Activated naive CD8-positive, alpha-beta T cell treated with anti-CD3 and anti-CD28 coated beads, Interleukin-2, amount 50 U/mL, for 24 hours (primary cell): ENCODE measurements at regions not wholly inside any gene's neighbourhood (a gene's known extent, or its start where the extent isn't known, plus 50 kb on each side); places are given as distances from the start of the nearest gene placed in this dataset.

Source experiments
- ATAC-seq: fragments of 150-1000 bp; cut with Tn5 transposase; one replicate; pipeline ENCODE4 v1.10.0; 2021
- DNase-seq: peaks from one replicate; pipeline ENCODE4 v3.0.0; 2021
- H3K27ac Mint-ChIP-seq: one replicate; pipeline ENCODE4 v1.8.0; 2021; ENCODE audit warnings: mild to moderate bottlenecking, mixed read lengths
- H3K27me3 Mint-ChIP-seq: one replicate; pipeline ENCODE4 v1.8.0; 2021; ENCODE audit warnings: mixed read lengths
- H3K36me3 Mint-ChIP-seq: one replicate; pipeline ENCODE4 v1.8.0; 2021; ENCODE audit warnings: low read depth, mixed read lengths
- H3K4me1 Mint-ChIP-seq: one replicate; pipeline ENCODE4 v1.8.0; 2021; ENCODE audit warnings: mixed read lengths
- H3K4me3 Mint-ChIP-seq: one replicate; pipeline ENCODE4 v1.8.0; 2021; ENCODE audit warnings: mild to moderate bottlenecking, moderate library complexity, mixed read lengths
- H3K9me3 Mint-ChIP-seq: one replicate; pipeline ENCODE4 v1.8.0; 2021; ENCODE audit warnings: mixed read lengths

DNA sequence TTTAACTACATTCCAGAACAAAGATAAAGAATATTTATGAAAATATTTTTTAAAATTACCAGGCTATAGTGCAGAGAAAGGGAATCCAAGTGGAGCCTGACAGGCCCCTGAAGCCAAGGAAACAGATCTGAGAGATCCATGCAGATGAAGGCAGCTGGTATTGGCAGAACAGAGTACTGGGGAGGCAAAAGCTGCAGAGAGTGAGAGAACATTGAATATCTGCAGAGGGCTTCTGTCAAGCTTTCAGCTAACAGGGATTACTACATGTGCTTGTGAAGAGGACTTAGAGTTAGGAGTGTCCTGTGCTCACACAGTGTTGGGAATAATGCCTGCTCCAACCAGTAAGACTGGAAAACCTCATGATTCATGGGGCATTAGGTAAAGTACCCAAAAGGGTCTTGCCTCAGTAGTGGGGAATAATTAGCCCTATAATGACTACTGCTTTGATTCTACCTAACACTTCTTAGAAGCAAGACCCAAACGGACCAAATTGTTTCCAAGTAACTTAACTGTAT, 657.2 kb downstream of the DHX35 start:
- ATAC-seq: no peak
- Mint-ChIP-seq H3K9me3 (peaks cover 9% of the 10 kb centered on the region), H3K4me3 (no peak overlapping the region), H3K27me3 (no peaks in the 10 kb centered on the region), H3K36me3 (no peaks in the 10 kb centered on the region), H3K4me1 (no peaks in the 10 kb centered on the region), H3K27ac (no peak overlapping the region)
- no peak for DNase-seq

- Mint-ChIP-seq H3K4me3 (no peak overlapping the region), H3K27ac (no peak overlapping the region), H3K36me3 (no peaks in the 10 kb centered on the region), H3K27me3 (no peaks in the 10 kb centered on the region), H3K4me1 (no peaks in the 10 kb centered on the region), H3K9me3 (no peaks in the 10 kb centered on the region)
- ATAC-seq (no peak), DNase-seq (no peak)
Observed at GRCh38 chr20:39611901-39612300, 649.8 kb downstream of the DHX35 start.

GRCh38 chr20:39607141-39607540, 645.0 kb downstream of the DHX35 start:
- Mint-ChIP-seq H3K9me3 (no peaks in the 10 kb centered on the region), H3K27ac (no peak overlapping the region), H3K36me3 (no peaks in the 10 kb centered on the region), H3K4me3 (no peak overlapping the region), H3K27me3 (peaks cover 5% of the 10 kb centered on the region), H3K4me1 (no peaks in the 10 kb centered on the region)
- DNase-seq (no peak), ATAC-seq (no peak)

DNA sequence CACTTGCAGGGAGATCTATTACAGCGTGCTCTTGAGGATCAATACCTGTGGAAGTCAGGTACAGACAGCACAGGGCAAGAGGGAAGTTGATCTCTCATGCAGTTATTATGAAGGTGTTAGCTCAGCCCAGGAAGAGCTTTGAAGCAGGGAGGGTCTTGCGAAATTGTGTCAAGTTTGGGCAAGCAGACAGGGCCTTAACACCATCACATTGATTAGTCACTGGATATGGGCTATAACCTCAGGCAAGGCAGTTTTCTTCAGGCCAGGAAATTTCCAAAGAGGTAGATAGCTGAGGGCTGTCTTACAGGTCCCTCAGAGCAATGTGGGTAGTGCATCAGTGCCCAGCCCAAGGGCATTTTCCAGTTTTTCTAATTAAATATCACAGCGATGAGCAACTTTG, 643.8 kb downstream of the DHX35 start:
- Mint-ChIP-seq H3K4me3 (no peak overlapping the region), H3K36me3 (no peaks in the 10 kb centered on the region), H3K4me1 (no peaks in the 10 kb centered on the region), H3K27ac (no peak overlapping the region), H3K9me3 (no peaks in the 10 kb centered on the region), H3K27me3 (peaks cover 7% of the 10 kb centered on the region)
- DNase-seq: no peak
- no peak for ATAC-seq

GRCh38 chr20:39605361-39605760, 643.2 kb downstream of the DHX35 start:
- DNase-seq (no peak), ATAC-seq (no peak)
- no peak overlapping the region for H3K27ac Mint-ChIP-seq
- no peak overlapping the region for H3K4me3 Mint-ChIP-seq
- no peaks in the 10 kb centered on the region for H3K4me1 Mint-ChIP-seq
- no peaks in the 10 kb centered on the region for H3K9me3 Mint-ChIP-seq
- H3K36me3 Mint-ChIP-seq: no peaks in the 10 kb centered on the region
- peaks cover 7% of the 10 kb centered on the region for H3K27me3 Mint-ChIP-seq

DNA sequence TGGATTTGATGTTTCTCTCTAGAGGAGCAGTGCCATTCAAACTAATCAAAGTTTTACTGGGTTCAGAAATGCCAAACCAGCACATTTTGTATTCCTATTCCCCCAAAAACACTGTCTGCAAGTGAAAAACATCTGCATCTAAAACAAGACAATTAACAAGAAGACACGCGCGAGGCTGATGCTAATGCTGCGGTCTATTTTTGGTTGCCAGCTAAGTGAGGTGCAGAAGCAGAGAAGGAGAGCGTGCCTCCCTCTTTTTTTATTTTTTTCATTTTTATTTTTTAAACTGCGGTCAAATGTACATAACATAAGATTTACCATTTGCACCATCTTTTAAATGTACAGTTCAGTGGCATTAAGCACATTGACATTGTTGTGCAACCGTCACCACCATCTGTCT, 641.1 kb downstream of the DHX35 start:
- Mint-ChIP-seq H3K36me3 (no peaks in the 10 kb centered on the region), H3K27ac (no peak overlapping the region), H3K9me3 (peaks cover 2% of the 10 kb centered on the region), H3K27me3 (peaks cover 9% of the 10 kb centered on the region), H3K4me3 (no peak overlapping the region), H3K4me1 (no peaks in the 10 kb centered on the region)
- DNase-seq (no peak), ATAC-seq (no peak)

DNA sequence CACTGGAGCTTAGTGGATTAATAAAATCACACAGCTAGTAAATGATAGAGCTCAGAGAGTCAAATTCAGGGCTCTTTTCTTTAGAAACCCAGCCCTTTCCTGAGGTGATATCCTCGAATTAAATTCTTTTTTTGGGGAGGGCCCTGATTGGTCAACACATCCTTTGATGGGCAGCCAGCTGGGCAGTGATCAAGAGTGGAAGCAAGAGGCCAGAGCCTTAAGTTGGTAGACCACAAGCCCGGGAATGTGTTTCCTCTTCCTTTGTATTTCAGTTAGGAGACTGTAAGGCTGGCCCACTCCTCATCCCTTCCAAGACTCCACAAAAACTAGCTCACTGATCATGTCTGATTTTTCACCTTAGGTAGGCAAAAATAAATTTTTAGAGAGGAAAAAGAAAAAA, 640.5 kb downstream of the DHX35 start:
- Mint-ChIP-seq H3K9me3 (peaks cover 8% of the 10 kb centered on the region), H3K36me3 (no peaks in the 10 kb centered on the region), H3K4me3 (no peak overlapping the region), H3K27ac (no peak overlapping the region), H3K4me1 (no peaks in the 10 kb centered on the region), H3K27me3 (peaks cover 10% of the 10 kb centered on the region)
- DNase-seq: no peak
- no peak for ATAC-seq

DNA sequence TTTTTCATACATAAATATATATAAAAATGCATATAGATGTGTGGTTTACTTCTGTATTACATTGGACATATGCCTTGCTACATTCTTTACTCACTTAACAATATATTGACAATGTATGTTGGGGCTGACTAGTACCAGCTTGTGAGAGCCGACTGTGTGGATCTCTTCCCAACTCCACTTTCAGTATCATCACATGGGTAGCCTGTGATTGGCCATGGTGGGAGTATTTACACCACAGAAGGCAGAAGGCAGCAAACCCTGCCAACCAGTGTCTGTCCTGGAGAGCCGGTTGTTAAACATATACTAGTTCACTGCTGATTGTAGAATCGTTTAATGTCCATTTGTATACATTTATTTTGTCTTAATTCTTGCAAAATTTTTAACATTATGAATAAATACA, 638.7 kb downstream of the DHX35 start:
- Mint-ChIP-seq H3K36me3 (no peaks in the 10 kb centered on the region), H3K4me3 (no peak overlapping the region), H3K27ac (no peak overlapping the region), H3K9me3 (peaks cover 9% of the 10 kb centered on the region), H3K27me3 (peaks cover 12% of the 10 kb centered on the region), H3K4me1 (no peaks in the 10 kb centered on the region)
- no peak for DNase-seq
- ATAC-seq: no peak

DNA sequence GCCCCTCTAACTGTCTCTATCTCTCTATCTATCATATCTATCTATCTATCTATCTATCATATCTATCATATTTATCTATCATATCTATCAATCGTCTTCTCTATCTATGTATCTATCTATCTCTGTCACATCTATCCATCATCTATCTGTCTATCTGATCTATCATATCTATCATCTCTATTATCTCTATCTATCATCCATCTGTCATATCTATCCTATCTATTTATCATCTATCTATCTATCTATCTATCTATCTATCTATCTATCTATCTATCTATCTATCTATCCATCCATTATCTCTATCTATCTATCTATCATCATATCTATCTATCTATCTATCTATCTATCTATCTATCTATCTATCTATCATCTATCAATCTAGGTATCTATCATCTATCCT, 638.0 kb downstream of the DHX35 start:
- H3K4me1 Mint-ChIP-seq: no peaks in the 10 kb centered on the region
- ATAC-seq (no peak), DNase-seq (no peak)
- H3K36me3 Mint-ChIP-seq: no peaks in the 10 kb centered on the region
- peaks cover 12% of the 10 kb centered on the region for H3K27me3 Mint-ChIP-seq
- H3K9me3 Mint-ChIP-seq: peaks cover 9% of the 10 kb centered on the region
- H3K27ac Mint-ChIP-seq: no peak overlapping the region
- no peak overlapping the region for H3K4me3 Mint-ChIP-seq

DNA sequence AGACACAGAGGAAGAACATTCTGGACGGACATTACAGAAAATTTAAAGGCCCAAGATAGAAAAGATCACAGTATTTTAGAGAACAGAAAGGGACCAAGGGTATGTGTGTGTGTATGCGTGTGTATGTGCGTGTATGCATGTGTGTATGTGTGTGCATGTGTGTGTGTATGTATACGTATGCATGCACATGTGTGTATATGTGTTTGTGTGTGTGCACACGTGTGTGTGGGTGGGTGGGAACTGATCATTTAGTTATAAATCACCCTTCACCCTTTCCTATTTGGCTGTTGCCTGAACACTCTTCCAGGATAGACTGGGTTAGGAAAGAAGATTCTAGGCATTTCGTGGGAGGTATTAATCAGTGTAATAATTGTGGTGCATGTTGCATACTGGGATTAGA, 634.4 kb downstream of the DHX35 start:
- H3K27ac Mint-ChIP-seq: no peak overlapping the region
- no peak for ATAC-seq

DNA sequence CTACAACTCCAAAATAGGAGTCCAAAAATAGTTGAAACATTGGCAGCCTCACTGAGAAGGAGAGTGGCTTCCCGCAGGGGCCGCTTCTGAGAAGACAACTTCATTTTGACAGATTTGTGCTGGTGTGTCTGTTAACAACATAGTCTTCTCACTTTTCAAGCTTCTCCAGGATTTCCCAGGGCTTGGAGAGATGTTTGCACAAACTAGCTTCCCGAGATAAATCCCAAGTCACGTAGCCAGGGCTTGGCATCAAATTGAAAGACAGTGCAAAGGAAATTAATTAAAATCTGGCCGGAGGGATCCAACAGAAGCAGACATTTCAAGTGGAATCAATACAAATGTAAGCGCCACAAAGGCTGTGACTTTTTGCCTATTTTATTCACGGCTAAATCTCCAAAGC, 630.2 kb downstream of the DHX35 start:
- Mint-ChIP-seq H3K27me3 (peaks cover 7% of the 10 kb centered on the region), H3K4me3 (no peak overlapping the region), H3K4me1 (no peaks in the 10 kb centered on the region), H3K36me3 (no peaks in the 10 kb centered on the region), H3K27ac (no peak overlapping the region), H3K9me3 (peaks cover 4% of the 10 kb centered on the region)
- DNase-seq (no peak), ATAC-seq (no peak)

More for the DNA sequence above, 634.4 kb downstream of the DHX35 start:
- Mint-ChIP-seq H3K4me3 (no peak overlapping the region), H3K9me3 (peaks cover 9% of the 10 kb centered on the region), H3K36me3 (no peaks in the 10 kb centered on the region), H3K27me3 (peaks cover 5% of the 10 kb centered on the region), H3K4me1 (no peaks in the 10 kb centered on the region)
- DNase-seq: no peak

- ATAC-seq (no peak), DNase-seq (no peak)
- no peaks in the 10 kb centered on the region for H3K36me3 Mint-ChIP-seq
- no peak overlapping the region for H3K4me3 Mint-ChIP-seq
- H3K4me1 Mint-ChIP-seq: no peaks in the 10 kb centered on the region
- no peak overlapping the region for H3K27ac Mint-ChIP-seq
- H3K27me3 Mint-ChIP-seq: peaks cover 7% of the 10 kb centered on the region
- peaks cover 4% of the 10 kb centered on the region for H3K9me3 Mint-ChIP-seq
Observed at GRCh38 chr20:39588148-39588757, 626.1 kb downstream of the DHX35 start.

DNA sequence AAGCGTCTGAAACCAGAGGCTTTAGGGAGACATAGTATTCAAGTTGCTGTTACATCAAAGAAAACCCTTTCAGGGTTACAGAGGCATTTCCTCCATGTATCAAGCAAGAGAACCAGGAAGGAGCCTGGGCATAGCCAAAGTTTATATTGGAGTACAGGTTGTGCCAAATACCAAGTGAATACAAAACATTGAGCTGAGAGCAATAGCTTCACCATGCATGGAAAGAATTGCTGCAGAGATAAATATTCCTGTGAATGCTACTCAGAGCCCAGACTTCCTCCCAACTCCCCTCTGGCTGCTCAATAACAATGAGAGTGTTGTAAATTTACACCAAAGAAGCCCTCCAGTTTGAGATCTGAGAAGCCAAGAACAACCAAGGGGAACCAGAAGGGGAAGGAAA, 618.9 kb downstream of the DHX35 start:
- no peak for ATAC-seq
- DNase-seq: no peak
- no peak overlapping the region for H3K4me3 Mint-ChIP-seq
- no peaks in the 10 kb centered on the region for H3K27me3 Mint-ChIP-seq
- no peak overlapping the region for H3K27ac Mint-ChIP-seq
- no peaks in the 10 kb centered on the region for H3K9me3 Mint-ChIP-seq
- no peaks in the 10 kb centered on the region for H3K4me1 Mint-ChIP-seq
- no peaks in the 10 kb centered on the region for H3K36me3 Mint-ChIP-seq

DNA sequence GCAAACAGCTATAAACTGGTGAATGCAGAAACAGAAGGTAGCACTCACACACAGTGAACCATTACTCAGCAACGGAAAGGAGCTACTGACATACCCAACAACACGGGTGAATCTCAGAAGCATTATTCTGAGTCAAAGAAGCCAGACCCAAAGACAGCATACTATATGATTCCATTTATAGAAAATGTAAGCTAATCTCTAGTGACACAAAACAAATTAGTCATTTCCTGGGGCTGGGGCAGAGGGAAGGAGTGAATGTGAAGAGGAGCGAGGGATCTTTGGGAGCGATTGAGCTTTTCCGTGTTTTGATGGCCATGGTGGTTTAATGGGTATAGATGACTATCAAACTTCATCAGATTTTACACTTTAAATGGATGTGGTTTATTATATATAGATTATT, 614.6 kb downstream of the DHX35 start:
- H3K9me3 Mint-ChIP-seq: no peaks in the 10 kb centered on the region
- ATAC-seq (no peak), DNase-seq (no peak)
- no peak overlapping the region for H3K4me3 Mint-ChIP-seq
- H3K27me3 Mint-ChIP-seq: no peaks in the 10 kb centered on the region
- H3K4me1 Mint-ChIP-seq: no peaks in the 10 kb centered on the region
- no peak overlapping the region for H3K27ac Mint-ChIP-seq
- no peaks in the 10 kb centered on the region for H3K36me3 Mint-ChIP-seq

DNA sequence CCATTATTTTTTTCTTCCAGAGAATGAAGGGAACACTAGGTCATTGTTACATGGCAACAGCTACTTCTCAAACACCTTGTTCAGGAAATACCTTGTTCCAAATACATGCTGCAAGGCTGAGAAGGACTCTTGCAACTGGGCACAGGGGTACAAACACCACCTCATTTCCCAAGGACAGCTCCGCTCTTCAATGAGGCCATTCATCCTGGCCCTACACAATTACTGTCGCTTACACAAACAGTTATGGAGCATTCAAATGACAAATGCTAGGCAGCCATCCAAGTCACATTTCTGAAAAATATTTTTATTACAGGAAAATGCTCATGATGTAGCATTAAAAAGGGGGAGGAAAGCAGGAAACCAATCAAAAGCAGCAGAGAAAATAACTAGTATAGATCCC, 611.9 kb downstream of the DHX35 start:
- Mint-ChIP-seq H3K27ac (no peak overlapping the region), H3K36me3 (no peaks in the 10 kb centered on the region), H3K27me3 (no peaks in the 10 kb centered on the region), H3K4me1 (no peaks in the 10 kb centered on the region), H3K4me3 (no peak overlapping the region), H3K9me3 (no peaks in the 10 kb centered on the region)
- ATAC-seq (no peak), DNase-seq (no peak)

DNA sequence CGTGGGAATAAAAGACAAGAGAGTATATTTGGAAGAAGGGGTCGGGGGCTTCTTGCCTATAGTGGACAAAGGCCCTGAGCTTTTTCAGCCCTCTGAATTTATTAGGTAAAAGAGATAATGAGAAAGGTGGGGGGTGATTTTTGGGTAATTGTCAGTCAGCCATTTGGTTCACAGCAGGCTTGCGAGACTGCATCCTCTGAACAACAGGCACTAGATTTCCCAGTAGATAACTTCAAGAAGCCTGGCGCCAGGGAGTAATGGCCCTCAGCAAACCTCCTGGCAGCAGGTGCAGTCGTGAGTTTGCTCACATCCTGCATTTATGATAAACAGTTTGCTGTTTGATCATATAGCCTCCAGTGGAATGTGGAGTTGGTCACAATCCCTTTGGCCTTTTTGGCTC, 609.0 kb downstream of the DHX35 start:
- H3K27me3 Mint-ChIP-seq: no peaks in the 10 kb centered on the region
- ATAC-seq (no peak), DNase-seq (no peak)
- H3K9me3 Mint-ChIP-seq: no peaks in the 10 kb centered on the region
- no peak overlapping the region for H3K4me3 Mint-ChIP-seq
- no peaks in the 10 kb centered on the region for H3K36me3 Mint-ChIP-seq
- H3K4me1 Mint-ChIP-seq: no peaks in the 10 kb centered on the region
- H3K27ac Mint-ChIP-seq: no peak overlapping the region
